Parathyroid adenoma (tissue), 2 donors: ENCODE measurements at regions not wholly inside any gene's neighbourhood (a gene's known extent, or its start where the extent isn't known, plus 50 kb on each side); places are given as distances from the start of the nearest gene placed in this dataset.

ENCODE experiments used
- H2AFZ ChIP-seq: fragments of 300-600 bp; sonication (generic); one replicate; pipeline ENCODE4 v1.7.0; 2017; ENCODE audit warnings: antibody characterized with exemption, mild to moderate bottlenecking
- H3K27ac ChIP-seq: fragments of 300-600 bp; sonication (generic); one replicate; pipeline ENCODE4 v1.7.0; 2017
- H3K27me3 ChIP-seq: fragments of 300-600 bp; sonication (generic); one replicate; pipeline ENCODE4 v1.7.0; 2017; ENCODE audit warnings: low read length; ENCODE audit not compliant: control insufficient read depth, insufficient read depth
- H3K36me3 ChIP-seq: fragments of 300-600 bp; sonication (generic); one replicate; pipeline ENCODE4 v1.7.0; 2017; ENCODE audit warnings: low read length; ENCODE audit not compliant: control insufficient read depth, insufficient read depth
- H3K4me1 ChIP-seq: fragments of 300-600 bp; sonication (generic); one replicate; pipeline ENCODE4 v1.7.0; 2017; ENCODE audit warnings: control low read depth
- H3K4me2 ChIP-seq: fragments of 300-600 bp; sonication (generic); one replicate; pipeline ENCODE4 v1.7.0; 2017; ENCODE audit warnings: low read length
- H3K4me3 ChIP-seq: fragments of 300-600 bp; sonication (generic); one replicate; pipeline ENCODE4 v1.7.0; 2017; ENCODE audit warnings: low read depth, low read length
- H3K79me2 ChIP-seq: fragments of 300-600 bp; sonication (generic); one replicate; pipeline ENCODE4 v1.7.0; 2017; ENCODE audit warnings: control low read depth
- H3K9ac ChIP-seq: fragments of 300-600 bp; sonication (generic); one replicate; pipeline ENCODE4 v1.7.0; 2017; ENCODE audit warnings: mild to moderate bottlenecking
- H3K9me3 ChIP-seq: fragments of 300-600 bp; sonication (generic); one replicate; pipeline ENCODE4 v1.7.0; 2017; ENCODE audit warnings: low read length; ENCODE audit not compliant: control insufficient read depth
- CTCF ChIP-seq: fragments of 300-600 bp; sonication (generic); IDR thresholded peaks from one replicate; pipeline ENCODE4 v1.7.0; 2017; ENCODE audit warnings: antibody characterized with exemption, mild to moderate bottlenecking
- donor health status: primary hyperparathyroidism.

GRCh38 chr5:124300815-124301621 is 445.4 kb downstream of the ZNF608 start:
- TF ChIP-seq CTCF = no peak
- Histone ChIP-seq H3K27ac (no peak overlapping the region), H3K4me1 (no peaks in the 10 kb centered on the region), H3K9ac (no peak overlapping the region), H3K4me3 (no peak overlapping the region), H3K4me2 (no peak overlapping the region), H3K27me3 (no peaks in the 10 kb centered on the region), H2AFZ (no peak overlapping the region), H3K9me3 (no peaks in the 10 kb centered on the region), H3K79me2 (no peaks in the 10 kb centered on the region), H3K36me3 (no peaks in the 10 kb centered on the region)

DNA sequence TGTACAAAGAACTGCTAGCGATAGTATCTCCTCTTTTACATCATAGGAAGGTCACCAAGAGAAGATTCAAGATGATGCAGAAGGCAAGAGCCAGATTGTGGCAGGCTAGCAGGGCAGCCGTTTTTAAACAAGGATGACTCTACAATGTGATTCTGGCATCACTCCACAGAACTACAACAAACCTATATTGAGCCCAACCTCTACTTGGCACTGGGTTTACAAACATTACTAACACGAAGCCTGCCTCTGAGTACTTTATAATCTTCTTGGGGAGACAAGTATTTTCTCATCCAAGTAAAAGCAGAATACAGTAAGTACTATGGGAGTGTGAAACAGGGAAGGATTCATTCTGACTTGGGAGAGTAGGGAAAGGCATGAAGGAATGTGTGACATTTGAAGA is 448.6 kb downstream of the ZNF608 start:
- Histone ChIP-seq H3K9me3 (no peaks in the 10 kb centered on the region), H3K4me1 (no peaks in the 10 kb centered on the region), H3K4me2 (no peak overlapping the region), H3K27ac (no peak overlapping the region), H3K4me3 (no peak overlapping the region), H3K9ac (no peak overlapping the region), H3K27me3 (no peaks in the 10 kb centered on the region), H3K79me2 (no peaks in the 10 kb centered on the region), H3K36me3 (no peaks in the 10 kb centered on the region), H2AFZ (no peak overlapping the region)
- TF ChIP-seq CTCF = no peak

DNA sequence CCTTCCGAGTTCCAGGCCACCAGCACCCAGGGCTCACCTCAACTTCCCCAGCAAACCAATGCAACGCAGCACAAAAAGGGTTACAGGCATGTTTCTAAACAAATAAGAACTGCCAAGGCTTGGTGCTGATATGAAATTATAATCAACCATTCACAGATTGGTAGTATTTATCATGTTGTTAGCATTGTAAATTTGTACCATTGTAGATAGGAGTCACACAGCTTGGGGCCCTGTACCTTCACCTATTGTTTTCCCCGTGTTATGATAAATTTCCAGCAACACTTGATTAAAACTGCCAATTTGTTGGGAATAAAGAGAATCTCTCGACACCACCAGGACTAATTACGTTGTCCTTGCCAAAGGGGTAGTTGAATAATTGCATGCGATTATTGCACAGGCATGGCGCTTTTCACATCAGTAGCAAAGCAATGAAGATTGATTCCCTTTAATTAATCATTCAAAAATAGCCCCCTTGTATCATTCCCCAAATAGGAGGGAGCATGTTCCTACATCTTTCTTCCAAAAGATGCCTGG is 454.1 kb downstream of the ZNF608 start:
- no peak overlapping the region for H3K4me3 ChIP-seq
- no peak for TF ChIP-seq CTCF
- no peak overlapping the region for H2AFZ ChIP-seq

GRCh38 chr5:124289641-124290311 is 456.7 kb downstream of the ZNF608 start:
- Histone ChIP-seq H2AFZ (no peak overlapping the region), H3K9ac (no peak overlapping the region), H3K9me3 (no peaks in the 10 kb centered on the region), H3K79me2 (no peaks in the 10 kb centered on the region), H3K4me2 (no peak overlapping the region), H3K4me3 (no peak overlapping the region), H3K27me3 (no peaks in the 10 kb centered on the region), H3K4me1 (no peaks in the 10 kb centered on the region), H3K27ac (no peak overlapping the region), H3K36me3 (no peaks in the 10 kb centered on the region)
- TF ChIP-seq CTCF = no peak

More for the DNA sequence above, 454.1 kb downstream of the ZNF608 start:
- no peaks in the 10 kb centered on the region for H3K27me3 ChIP-seq
- no peak overlapping the region for H3K27ac ChIP-seq
- no peaks in the 10 kb centered on the region for H3K4me1 ChIP-seq
- no peak overlapping the region for H3K9ac ChIP-seq
- H3K36me3 ChIP-seq = no peaks in the 10 kb centered on the region
- no peaks in the 10 kb centered on the region for H3K79me2 ChIP-seq
- no peak overlapping the region for H3K4me2 ChIP-seq
- no peaks in the 10 kb centered on the region for H3K9me3 ChIP-seq
